HEK293T (cell line): ENCODE measurements at regions not wholly inside any gene's neighbourhood (a gene's known extent, or its start where the extent isn't known, plus 50 kb on each side); places are given as distances from the start of the nearest gene placed in this dataset.

Experiments
- SUZ12 ChIP-seq: fragments of 450-650 bp; IDR thresholded peaks from 2 replicates; pipeline ENCODE4 v1.6.1; 2016; ENCODE audit warnings: mild to moderate bottlenecking
- TARDBP ChIP-seq: fragments of 450-650 bp; IDR thresholded peaks from 2 replicates; pipeline ENCODE4 v1.6.1; 2016

- TF ChIP-seq SUZ12 (no peak), TARDBP (no peak)
Observed at GRCh38 chr16:85239871-85240270, 127.6 kb upstream of the CIBAR2 start.
